Endothelial cell (in vitro differentiated cells): ENCODE measurements at regions not wholly inside any gene's neighbourhood (a gene's known extent, or its start where the extent isn't known, plus 50 kb on each side); places are given as distances from the start of the nearest gene placed in this dataset.

ENCODE experiments used
- DNase-seq: peaks from one replicate; pipeline ENCODE4 v3.0.0; 2021; ENCODE audit warnings: low spot score
- H3K27ac Mint-ChIP-seq: one replicate; pipeline ENCODE4 v1.8.0; 2021; ENCODE audit warnings: mixed read lengths, inconsistent platforms; ENCODE audit not compliant: unreplicated experiment
- H3K27me3 Mint-ChIP-seq: one replicate; pipeline ENCODE4 v1.8.0; 2021; ENCODE audit warnings: mild to moderate bottlenecking, moderate library complexity, mixed read lengths, inconsistent platforms; ENCODE audit not compliant: unreplicated experiment
- H3K36me3 Mint-ChIP-seq: one replicate; pipeline ENCODE4 v1.8.0; 2021; ENCODE audit warnings: mild to moderate bottlenecking, low read depth, mixed read lengths, inconsistent platforms; ENCODE audit not compliant: unreplicated experiment
- H3K4me1 Mint-ChIP-seq: one replicate; pipeline ENCODE4 v1.8.0; 2021; ENCODE audit warnings: mild to moderate bottlenecking, mixed read lengths, inconsistent platforms; ENCODE audit not compliant: unreplicated experiment
- H3K4me3 Mint-ChIP-seq: one replicate; pipeline ENCODE4 v1.8.0; 2021; ENCODE audit warnings: mild to moderate bottlenecking, mixed read lengths, inconsistent platforms; ENCODE audit not compliant: unreplicated experiment
- H3K9me3 Mint-ChIP-seq: one replicate; pipeline ENCODE4 v1.8.0; 2021; ENCODE audit warnings: mixed read lengths, inconsistent platforms; ENCODE audit not compliant: unreplicated experiment
- CTCF ChIP-seq: fragments of 200-600 bp; sonication (generic); IDR thresholded peaks from one replicate; pipeline ENCODE4 v1.5.0; 2021; ENCODE audit warnings: antibody characterized with exemption; ENCODE audit not compliant: unreplicated experiment

GRCh38 chr4:164068392-164068791, 573.9 kb downstream of the TMA16 start:
- no peak overlapping the region for H3K27ac Mint-ChIP-seq
- TF ChIP-seq CTCF, result no peak
- no peak for DNase-seq
- H3K9me3 Mint-ChIP-seq, result peaks cover 14% of the 10 kb centered on the region
- no peaks in the 10 kb centered on the region for H3K4me1 Mint-ChIP-seq
- H3K4me3 Mint-ChIP-seq, result no peak overlapping the region
- H3K36me3 Mint-ChIP-seq, result no peaks in the 10 kb centered on the region
- H3K27me3 Mint-ChIP-seq, result no peaks in the 10 kb centered on the region

GRCh38 chr4:164070625-164071024, 576.1 kb downstream of the TMA16 start:
- H3K36me3 Mint-ChIP-seq, result no peaks in the 10 kb centered on the region
- DNase-seq, result no peak
- TF ChIP-seq CTCF, result no peak
- no peaks in the 10 kb centered on the region for H3K27me3 Mint-ChIP-seq
- H3K4me3 Mint-ChIP-seq, result no peak overlapping the region
- H3K9me3 Mint-ChIP-seq, result peaks cover 14% of the 10 kb centered on the region
- H3K27ac Mint-ChIP-seq, result no peak overlapping the region
- H3K4me1 Mint-ChIP-seq, result no peaks in the 10 kb centered on the region

GRCh38 chr4:164081371-164081770, 586.9 kb downstream of the TMA16 start:
- H3K27ac Mint-ChIP-seq, result no peak overlapping the region
- peaks cover 3% of the 10 kb centered on the region for H3K27me3 Mint-ChIP-seq
- TF ChIP-seq CTCF, result no peak
- H3K9me3 Mint-ChIP-seq, result no peaks in the 10 kb centered on the region
- H3K36me3 Mint-ChIP-seq, result no peaks in the 10 kb centered on the region
- DNase-seq, result no peak
- H3K4me3 Mint-ChIP-seq, result no peak overlapping the region
- H3K4me1 Mint-ChIP-seq, result no peaks in the 10 kb centered on the region

GRCh38 chr4:164081801-164082200, 587.3 kb downstream of the TMA16 start:
- Mint-ChIP-seq H3K36me3 (no peaks in the 10 kb centered on the region), H3K4me1 (no peaks in the 10 kb centered on the region), H3K9me3 (no peaks in the 10 kb centered on the region), H3K27me3 (peaks cover 3% of the 10 kb centered on the region), H3K27ac (no peak overlapping the region), H3K4me3 (no peak overlapping the region)
- no peak for TF ChIP-seq CTCF
- no peak for DNase-seq

- Mint-ChIP-seq H3K4me3 (no peak overlapping the region), H3K27ac (no peak overlapping the region), H3K27me3 (no peaks in the 10 kb centered on the region), H3K36me3 (no peaks in the 10 kb centered on the region), H3K9me3 (no peaks in the 10 kb centered on the region), H3K4me1 (no peaks in the 10 kb centered on the region)
- DNase-seq, result no peak
- no peak for TF ChIP-seq CTCF
Measured at GRCh38 chr4:164087733-164088132, 593.2 kb downstream of the TMA16 start.
